H54 (cell line): ENCODE measurements at regions not wholly inside any gene's neighbourhood (a gene's known extent, or its start where the extent isn't known, plus 50 kb on each side); places are given as distances from the start of the nearest gene placed in this dataset.
"Not testable (repeated sequence)": the region's sequence is repeated elsewhere in the genome, so short reads cannot be mapped to it uniquely, and the experiment has no call there.

Experiments
- DNase-seq: peaks from one replicate; pipeline ENCODE4 v3.0.0; 2011; ENCODE audit warnings: low spot score, mixed read lengths; ENCODE audit not compliant: insufficient read length
- FAIRE-seq: peaks from 3 replicates; lab custom pipeline; 2011; peaks lifted over from hg19 to GRCh38; lab: Jason Lieb, UNC
- POLR2A ChIP-seq: IDR thresholded peaks from 2 replicates; pipeline ENCODE4 v1.6.1; 2011; ENCODE audit warnings: low read depth, mild to moderate bottlenecking, low read length

- FAIRE-seq (no peak), DNase-seq (no peak)
- TF ChIP-seq POLR2A, result no peak
Observed at GRCh38 chr6:144666781-144667180, 381.6 kb downstream of the UTRN start.

GRCh38 chr6:144667532-144668503, 382.7 kb downstream of the UTRN start:
- DNase-seq, result no peak
- FAIRE-seq, result no peak
- TF ChIP-seq POLR2A, result no peak

DNA sequence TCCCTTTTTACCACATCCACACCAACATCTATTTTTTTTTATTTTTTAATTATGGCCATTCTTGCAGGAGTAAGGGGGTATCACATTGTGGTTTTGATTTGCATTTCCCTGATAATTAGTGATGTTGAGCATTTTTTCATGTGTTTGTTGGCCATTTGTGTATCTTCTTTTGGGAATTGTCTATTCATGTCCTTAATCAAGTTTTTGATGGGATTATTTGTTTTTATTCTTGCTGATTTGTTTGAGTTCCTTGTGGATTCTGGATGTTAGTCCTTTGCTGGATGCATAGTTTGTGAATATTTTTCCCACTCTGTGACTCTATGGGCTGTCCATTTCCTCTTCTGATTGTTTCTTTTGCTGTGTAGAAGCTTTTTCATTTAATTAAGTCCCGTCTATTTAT, 385.1 kb downstream of the UTRN start:
- not testable (repeated sequence) for FAIRE-seq, DNase-seq

- FAIRE-seq (no peak), DNase-seq (no peak)
- no peak for TF ChIP-seq POLR2A
Observed at GRCh38 chr6:144673807-144674206, 388.7 kb downstream of the UTRN start.

- DNase-seq (no peak), FAIRE-seq (no peak)
- TF ChIP-seq POLR2A, result no peak
Observed at GRCh38 chr6:144675231-144675861, 390.2 kb downstream of the UTRN start.

DNA sequence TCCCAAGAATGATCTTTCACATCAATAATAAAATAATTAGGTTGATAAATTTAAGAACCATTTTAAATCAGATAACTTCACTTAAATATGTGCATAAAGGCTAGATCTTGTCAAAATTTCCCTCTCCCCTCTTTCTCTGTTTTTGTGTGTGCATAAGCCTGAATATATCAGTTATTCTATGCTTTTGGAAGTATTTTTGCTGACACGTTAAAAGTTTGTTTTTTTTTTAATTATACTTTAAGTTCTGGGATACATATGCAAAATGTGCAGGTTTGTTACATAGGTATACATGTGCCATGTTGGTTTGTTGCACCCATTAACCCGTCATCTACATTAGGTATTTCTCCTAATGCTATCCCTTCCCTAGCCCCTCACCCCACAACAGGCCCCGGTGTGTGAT, 391.2 kb downstream of the UTRN start:
- FAIRE-seq, result not testable (repeated sequence)

DNA sequence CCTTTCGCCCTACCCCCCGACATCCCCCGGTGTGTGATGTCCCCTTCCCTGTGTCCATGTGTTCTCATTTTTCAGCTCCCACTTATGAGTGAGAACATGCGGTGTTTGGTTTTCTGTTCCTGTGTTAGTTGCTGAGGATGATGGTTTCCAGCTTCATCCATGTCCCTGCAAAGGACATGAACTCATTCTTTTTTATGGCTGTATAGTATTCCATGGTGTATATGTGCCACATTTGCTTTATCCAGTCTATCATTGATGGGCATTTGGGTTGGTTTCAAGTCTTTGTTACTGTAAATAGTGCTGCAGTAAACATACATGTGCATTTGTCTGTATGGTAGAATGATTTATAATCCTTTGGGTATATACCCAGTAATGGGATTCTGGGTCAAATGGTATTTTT, 392.1 kb downstream of the UTRN start:
- not testable (repeated sequence) for DNase-seq, FAIRE-seq

More for the DNA sequence above, 391.2 kb downstream of the UTRN start:
- DNase-seq, result not testable (repeated sequence)

- no peak for TF ChIP-seq POLR2A
- FAIRE-seq, result no peak
- no peak for DNase-seq
Observed at GRCh38 chr6:144678844-144679243, 393.7 kb downstream of the UTRN start.

- DNase-seq (no peak), FAIRE-seq (no peak)
- no peak for TF ChIP-seq POLR2A
Observed at GRCh38 chr6:144681334-144681733, 396.2 kb downstream of the UTRN start.

GRCh38 chr6:144683216-144684070, 398.3 kb downstream of the UTRN start:
- no peak for FAIRE-seq
- no peak for TF ChIP-seq POLR2A
- no peak for DNase-seq

DNA sequence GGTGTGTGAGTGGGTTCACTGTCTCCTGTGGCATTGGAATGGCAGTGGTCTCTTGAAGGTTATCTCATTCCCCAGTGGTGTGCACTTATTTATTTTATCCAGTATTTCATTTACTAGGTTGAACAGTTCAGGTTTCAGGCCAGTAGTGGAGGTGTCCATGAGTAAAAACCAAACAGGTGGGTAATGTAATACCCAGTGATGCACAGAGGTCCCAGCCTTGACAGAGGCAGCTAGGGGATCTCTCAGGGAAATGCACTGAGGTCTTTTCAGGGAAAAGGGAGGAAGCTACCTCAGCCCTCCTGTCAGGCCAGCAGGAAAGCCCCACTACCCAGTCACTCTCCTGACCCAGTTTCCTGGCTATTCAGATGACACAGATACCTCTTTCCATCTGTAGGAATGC, 403.6 kb downstream of the UTRN start:
- no peak for TF ChIP-seq POLR2A
- DNase-seq (no peak), FAIRE-seq (no peak)

- no peak for FAIRE-seq
- DNase-seq, result no peak
- no peak for TF ChIP-seq POLR2A
Observed at GRCh38 chr6:144689503-144690040, 404.4 kb downstream of the UTRN start.

DNA sequence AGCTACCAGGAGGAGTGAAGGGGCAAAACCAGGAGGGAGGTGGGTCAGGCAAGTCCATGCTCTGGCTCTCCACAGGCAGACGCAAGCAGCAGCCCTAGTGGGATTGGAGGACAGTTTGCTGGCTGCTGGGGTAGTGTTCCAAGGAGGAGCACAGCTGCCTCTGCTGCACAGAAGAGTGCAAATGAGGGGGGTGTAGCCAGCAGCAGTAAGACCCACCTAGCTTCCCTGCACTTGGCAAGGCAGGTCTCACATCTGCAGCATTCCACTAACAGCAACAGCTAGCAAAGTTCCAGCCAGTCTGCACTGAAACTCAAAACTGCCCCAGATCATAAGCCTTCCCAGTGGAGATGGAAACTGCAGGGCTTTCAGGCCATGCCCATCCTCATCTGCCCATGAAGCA, 405.0 kb downstream of the UTRN start:
- DNase-seq, result no peak
- TF ChIP-seq POLR2A, result no peak
- no peak for FAIRE-seq

GRCh38 chr6:144690666-144691065, 405.5 kb downstream of the UTRN start:
- DNase-seq (no peak), FAIRE-seq (no peak)
- TF ChIP-seq POLR2A, result no peak

- DNase-seq, FAIRE-seq: not testable (repeated sequence)
Observed at GRCh38 chr6:144692050-144692449, 406.9 kb downstream of the UTRN start.
